ENCODE measurements at regions not wholly inside any gene's neighbourhood (a gene's known extent, or its start where the extent isn't known, plus 50 kb on each side); places are given as distances from the start of the nearest gene placed in this dataset.

GRCh38 chr3:18544146-18544545 is 119.0 kb upstream of the SATB1 start:
- TF ChIP-seq TCF12 (IDR thresholded peaks at IDR 0.05; ENCODE audit: low read depth): no peak
- no peak for TF ChIP-seq CREB1 (IDR thresholded peaks at IDR 0.05; ENCODE audit: low read depth)

- TF ChIP-seq MAX (IDR thresholded peaks at IDR 0.05): no peak
- TF ChIP-seq USF1 (IDR thresholded peaks at IDR 0.05): no peak
- no peak for TF ChIP-seq NFIC (IDR thresholded peaks at IDR 0.05)
- TF ChIP-seq ZBTB7A (IDR thresholded peaks at IDR 0.05; ENCODE audit: low read depth): no peak
- TF ChIP-seq EGR1 (IDR thresholded peaks at IDR 0.05): no peak
- TF ChIP-seq CREB1 (IDR thresholded peaks at IDR 0.05; ENCODE audit: low read depth): no peak
- no peak for TF ChIP-seq EP300 (IDR thresholded peaks at IDR 0.05; ENCODE audit: borderline replicate concordance)
- TF ChIP-seq REST (IDR thresholded peaks at IDR 0.05; ENCODE audit: low read depth): no peak
- TF ChIP-seq RAD21 (IDR thresholded peaks at IDR 0.05; ENCODE audit: low read depth): no peak
- TF ChIP-seq CEBPB (IDR thresholded peaks at IDR 0.05): no peak
- no peak for TF ChIP-seq TEAD4 (IDR thresholded peaks at IDR 0.05)
- TF ChIP-seq TCF12 (IDR thresholded peaks at IDR 0.05; ENCODE audit: low read depth): no peak
- TF ChIP-seq TAF1 (IDR thresholded peaks at IDR 0.05; ENCODE audit: low read depth): no peak
- TF ChIP-seq FOXM1 (IDR thresholded peaks at IDR 0.05; ENCODE audit: borderline replicate concordance, low read depth): no peak
- no peak for TF ChIP-seq YY1 (IDR thresholded peaks at IDR 0.05; ENCODE audit: low read depth)
These were observed 113.5 kb upstream of the SATB1 start for GRCh38 chr3:18538463-18539230.

- TF ChIP-seq USF1 (IDR thresholded peaks at IDR 0.05) (no peak), TEAD4 (IDR thresholded peaks at IDR 0.05) (no peak), CREB1 (IDR thresholded peaks at IDR 0.05; ENCODE audit: low read depth) (no peak), EGR1 (IDR thresholded peaks at IDR 0.05) (no peak), YY1 (IDR thresholded peaks at IDR 0.05; ENCODE audit: low read depth) (no peak), ZBTB7A (IDR thresholded peaks at IDR 0.05; ENCODE audit: low read depth) (no peak), CEBPB (IDR thresholded peaks at IDR 0.05) (no peak), TCF12 (IDR thresholded peaks at IDR 0.05; ENCODE audit: low read depth) (no peak), TAF1 (IDR thresholded peaks at IDR 0.05; ENCODE audit: low read depth) (no peak), RAD21 (IDR thresholded peaks at IDR 0.05; ENCODE audit: low read depth) (no peak), EP300 (IDR thresholded peaks at IDR 0.05; ENCODE audit: borderline replicate concordance) (no peak), REST (IDR thresholded peaks at IDR 0.05; ENCODE audit: low read depth) (no peak), NFIC (IDR thresholded peaks at IDR 0.05) (no peak), FOXM1 (IDR thresholded peaks at IDR 0.05; ENCODE audit: borderline replicate concordance, low read depth) (no peak), MAX (IDR thresholded peaks at IDR 0.05) (no peak)
These were observed 107.9 kb upstream of the SATB1 start for GRCh38 chr3:18533039-18533438.

GRCh38 chr3:18531662-18532061 is 106.5 kb upstream of the SATB1 start:
- no peak for TF ChIP-seq NFIC (IDR thresholded peaks at IDR 0.05)
- TF ChIP-seq EGR1 (IDR thresholded peaks at IDR 0.05): no peak
- no peak for TF ChIP-seq MAX (IDR thresholded peaks at IDR 0.05)
- TF ChIP-seq USF1 (IDR thresholded peaks at IDR 0.05): no peak
- no peak for TF ChIP-seq EP300 (IDR thresholded peaks at IDR 0.05; ENCODE audit: borderline replicate concordance)
- TF ChIP-seq FOXM1 (IDR thresholded peaks at IDR 0.05; ENCODE audit: borderline replicate concordance, low read depth): no peak
- TF ChIP-seq TEAD4 (IDR thresholded peaks at IDR 0.05): no peak
- no peak for TF ChIP-seq REST (IDR thresholded peaks at IDR 0.05; ENCODE audit: low read depth)
- TF ChIP-seq RAD21 (IDR thresholded peaks at IDR 0.05; ENCODE audit: low read depth): no peak
- no peak for TF ChIP-seq TCF12 (IDR thresholded peaks at IDR 0.05; ENCODE audit: low read depth)
- TF ChIP-seq CREB1 (IDR thresholded peaks at IDR 0.05; ENCODE audit: low read depth): no peak
- TF ChIP-seq YY1 (IDR thresholded peaks at IDR 0.05; ENCODE audit: low read depth): no peak

All from Ishikawa (cell line).